ENCODE measurements at regions not wholly inside any gene's neighbourhood (a gene's known extent, or its start where the extent isn't known, plus 50 kb on each side); places are given as distances from the start of the nearest gene placed in this dataset.
"Not testable (repeated sequence)": the region's sequence is repeated elsewhere in the genome, so short reads cannot be mapped to it uniquely, and the experiment has no call there.

- H3K4me3 Mint-ChIP-seq, H3K9me3 Mint-ChIP-seq, H3K27me3 Mint-ChIP-seq, H3K36me3 Mint-ChIP-seq, H3K27ac Mint-ChIP-seq, H3K4me1 Mint-ChIP-seq: not testable (repeated sequence)
These were observed 81.4 kb upstream of the SEC22B start for GRCh38 chr1:120257778-120258105.

- not testable (repeated sequence) for H3K4me3 Mint-ChIP-seq, H3K9me3 Mint-ChIP-seq, H3K27ac Mint-ChIP-seq
These were observed 80.9 kb upstream of the SEC22B start for GRCh38 chr1:120257064-120257777.

GRCh38 chr1:120250756-120251155, 74.4 kb upstream of the SEC22B start:
- H3K4me3 Mint-ChIP-seq, H3K27me3 Mint-ChIP-seq, H3K4me1 Mint-ChIP-seq, H3K36me3 Mint-ChIP-seq, H3K27ac Mint-ChIP-seq, H3K9me3 Mint-ChIP-seq: not testable (repeated sequence)

More at GRCh38 chr1:120257064-120257777, 80.9 kb upstream of the SEC22B start:
- H3K27me3 Mint-ChIP-seq, H3K36me3 Mint-ChIP-seq, H3K4me1 Mint-ChIP-seq: not testable (repeated sequence)

GRCh38 chr1:120248726-120249427, 72.6 kb upstream of the SEC22B start:
- not testable (repeated sequence) for H3K27me3 Mint-ChIP-seq, H3K4me1 Mint-ChIP-seq, H3K9me3 Mint-ChIP-seq, H3K27ac Mint-ChIP-seq, H3K4me3 Mint-ChIP-seq, H3K36me3 Mint-ChIP-seq

- not testable (repeated sequence) for H3K9me3 Mint-ChIP-seq, H3K36me3 Mint-ChIP-seq, H3K27ac Mint-ChIP-seq, H3K4me1 Mint-ChIP-seq, H3K4me3 Mint-ChIP-seq, H3K27me3 Mint-ChIP-seq
These were observed 71.9 kb upstream of the SEC22B start for GRCh38 chr1:120248203-120248602.

GRCh38 chr1:120243867-120244266, 67.5 kb upstream of the SEC22B start:
- not testable (repeated sequence) for H3K4me1 Mint-ChIP-seq, H3K27ac Mint-ChIP-seq, H3K4me3 Mint-ChIP-seq, H3K36me3 Mint-ChIP-seq, H3K9me3 Mint-ChIP-seq, H3K27me3 Mint-ChIP-seq

- not testable (repeated sequence) for H3K9me3 Mint-ChIP-seq, H3K27me3 Mint-ChIP-seq, H3K36me3 Mint-ChIP-seq, H3K4me1 Mint-ChIP-seq, H3K4me3 Mint-ChIP-seq, H3K27ac Mint-ChIP-seq
These were observed 66.3 kb upstream of the SEC22B start for GRCh38 chr1:120242582-120242981.

- H3K27ac Mint-ChIP-seq, H3K9me3 Mint-ChIP-seq, H3K36me3 Mint-ChIP-seq, H3K4me1 Mint-ChIP-seq, H3K27me3 Mint-ChIP-seq, H3K4me3 Mint-ChIP-seq: not testable (repeated sequence)
These were observed 65.5 kb upstream of the SEC22B start for GRCh38 chr1:120241868-120242267.

- not testable (repeated sequence) for H3K4me3 Mint-ChIP-seq, H3K9me3 Mint-ChIP-seq, H3K27me3 Mint-ChIP-seq, H3K4me1 Mint-ChIP-seq, H3K36me3 Mint-ChIP-seq, H3K27ac Mint-ChIP-seq
These were observed 63.9 kb upstream of the SEC22B start for GRCh38 chr1:120240181-120240580.

GRCh38 chr1:120239351-120239750, 63.0 kb upstream of the SEC22B start:
- H3K9me3 Mint-ChIP-seq, H3K36me3 Mint-ChIP-seq, H3K4me3 Mint-ChIP-seq, H3K27ac Mint-ChIP-seq, H3K27me3 Mint-ChIP-seq, H3K4me1 Mint-ChIP-seq: not testable (repeated sequence)

- not testable (repeated sequence) for H3K27ac Mint-ChIP-seq, H3K4me1 Mint-ChIP-seq, H3K36me3 Mint-ChIP-seq, H3K9me3 Mint-ChIP-seq, H3K4me3 Mint-ChIP-seq, H3K27me3 Mint-ChIP-seq
These were observed 62.5 kb upstream of the SEC22B start for GRCh38 chr1:120238867-120239266.

- H3K36me3 Mint-ChIP-seq, H3K27me3 Mint-ChIP-seq, H3K4me3 Mint-ChIP-seq, H3K27ac Mint-ChIP-seq, H3K4me1 Mint-ChIP-seq, H3K9me3 Mint-ChIP-seq: not testable (repeated sequence)
These were observed 57.3 kb upstream of the SEC22B start for GRCh38 chr1:120233661-120234018.

- H3K4me1 Mint-ChIP-seq, H3K27me3 Mint-ChIP-seq, H3K9me3 Mint-ChIP-seq, H3K36me3 Mint-ChIP-seq, H3K27ac Mint-ChIP-seq, H3K4me3 Mint-ChIP-seq: not testable (repeated sequence)
These were observed 56.7 kb upstream of the SEC22B start for GRCh38 chr1:120232834-120233660.

GRCh38 chr1:120229835-120230234, 53.5 kb upstream of the SEC22B start:
- H3K27me3 Mint-ChIP-seq, H3K9me3 Mint-ChIP-seq, H3K4me1 Mint-ChIP-seq, H3K4me3 Mint-ChIP-seq, H3K27ac Mint-ChIP-seq, H3K36me3 Mint-ChIP-seq: not testable (repeated sequence)
